H1 (cell line): ENCODE measurements at regions not wholly inside any gene's neighbourhood (a gene's known extent, or its start where the extent isn't known, plus 50 kb on each side); places are given as distances from the start of the nearest gene placed in this dataset.

Experiments used
- CTCF ChIA-PET: fragments of 300-600 bp; sonication (Branson Sonifier 250); formaldehyde crosslinking; loops from one replicate; lab custom pipeline; 2021; ENCODE audit not compliant: partially characterized antibody; lab: Charles Lee
- POLR2A ChIA-PET: fragments of 300-600 bp; sonication (Branson Sonifier 250); formaldehyde crosslinking; loops from one replicate; lab custom pipeline; 2021; ENCODE audit warnings: inconsistent platforms; ENCODE audit not compliant: partially characterized antibody; lab: Charles Lee
- DNase-seq, 2 experiments: peaks; one replicate each; pipeline versions ENCODE4 v3.0.0 to v3.0.0-alpha.2; 2010 to 2022; ENCODE audit warnings: low spot score in 2 of 2, low read depth in 1 of 2, mixed read lengths in 1 of 2
- FAIRE-seq: peaks from 2 replicates; lab custom pipeline; 2011; peaks lifted over from hg19 to GRCh38; lab: Jason Lieb, UNC
- H2AFZ ChIP-seq: 2 replicates; pipeline ENCODE4 v1.8.1; 2012; ENCODE audit warnings: low read length, inconsistent platforms
- H2AK5ac ChIP-seq: 2 replicates; pipeline ENCODE4 v1.6.1; 2013; ENCODE audit warnings: low read depth, low read length
- H2BK120ac ChIP-seq: replicated peaks from 2 replicates; pipeline ENCODE3; 2013; ENCODE audit warnings: low read depth, low read length, inconsistent platforms
- H2BK12ac ChIP-seq: 2 replicates; pipeline ENCODE4 v1.6.1; 2013; ENCODE audit warnings: low read depth, low read length
- H2BK15ac ChIP-seq: 2 replicates; pipeline ENCODE4 v1.6.1; 2013; ENCODE audit warnings: low read length
- H2BK20ac ChIP-seq: 2 replicates; pipeline ENCODE4 v1.6.1; 2013; ENCODE audit warnings: low read length
- H2BK5ac ChIP-seq: 2 replicates; pipeline ENCODE4 v1.6.1; 2013; ENCODE audit warnings: low read depth, low read length
- H3K14ac ChIP-seq: 2 replicates; pipeline ENCODE4 v1.6.1; 2013; ENCODE audit warnings: inconsistent platforms; ENCODE audit not compliant: insufficient read length
- H3K18ac ChIP-seq: 2 replicates; pipeline ENCODE4 v1.6.1; 2013; ENCODE audit warnings: low read length; ENCODE audit errors: extremely low read depth
- H3K23ac ChIP-seq: 2 replicates; pipeline ENCODE4 v1.6.1; 2013; ENCODE audit warnings: inconsistent platforms; ENCODE audit not compliant: insufficient read length
- H3K23me2 ChIP-seq: 2 replicates; pipeline ENCODE4 v1.6.1; 2013; ENCODE audit warnings: low read depth, low read length
- H3K27ac ChIP-seq: 2 replicates; pipeline ENCODE4 v1.6.1; 2011; ENCODE audit warnings: low read depth, low read length, inconsistent platforms
- H3K27me3 ChIP-seq, 4 experiments: replicated peaks in 1 of 4; 1 replicate in 1 of 4; 2 replicates in 3 of 4; pipeline versions ENCODE4 v1.6.1 to v1.8.1; 2011 to 2013; ENCODE audit warnings: low read length in 3 of 4, mild to moderate bottlenecking in 3 of 4, inconsistent platforms in 2 of 4, mixed read lengths in 2 of 4, moderate library complexity in 1 of 4; ENCODE audit not compliant: control insufficient read depth in 3 of 4, insufficient read depth in 3 of 4; ENCODE audit errors: extremely low read depth in 1 of 4
- H3K36me3 ChIP-seq, 4 experiments: 2 replicates each; pipeline versions ENCODE4 v1.6.1 to v1.8.1; 2011 to 2013; ENCODE audit warnings: mild to moderate bottlenecking in 4 of 4, low read length in 3 of 4, moderate library complexity in 2 of 4, control low read depth in 1 of 4, inconsistent platforms in 1 of 4; ENCODE audit not compliant: insufficient read depth in 4 of 4, control insufficient read depth in 2 of 4
- H3K4ac ChIP-seq: replicated peaks from 2 replicates; pipeline ENCODE3; 2013; ENCODE audit warnings: low read length, low read depth, mixed read lengths, inconsistent platforms; ENCODE audit not compliant: insufficient read length
- H3K4me1 ChIP-seq, 4 experiments: replicated peaks in 1 of 4; 1 replicate in 1 of 4; 2 replicates in 3 of 4; pipeline versions ENCODE4 v1.6.1 to v1.8.1; 2011 to 2013; ENCODE audit warnings: low read length in 3 of 4, inconsistent platforms in 2 of 4, mixed read lengths in 1 of 4; ENCODE audit not compliant: insufficient read depth in 4 of 4, control insufficient read depth in 3 of 4
- H3K4me2 ChIP-seq, 2 experiments: 2 replicates each; pipeline versions ENCODE4 v1.6.1 to v1.8.1; 2011 to 2013; ENCODE audit warnings: low read depth in 2 of 2, low read length in 2 of 2, control low read depth in 1 of 2, inconsistent platforms in 1 of 2, mild to moderate bottlenecking in 1 of 2; ENCODE audit not compliant: insufficient read depth in 1 of 2
- H3K4me3 ChIP-seq, 4 experiments: fragments of 200-600, 300-600 bp in 1 of 4; sonication (generic), shearing (Covaris generic), sonication (Bioruptor Twin) in 1 of 4; 2 replicates each; pipeline versions ENCODE4 v1.5.1 to v1.8.1; 2011 to 2016; ENCODE audit warnings: low read length in 4 of 4, low read depth in 3 of 4, control low read depth in 2 of 4, inconsistent platforms in 2 of 4, mild to moderate bottlenecking in 2 of 4, mixed read lengths in 1 of 4, moderate library complexity in 1 of 4; ENCODE audit not compliant: insufficient read depth in 2 of 4; ENCODE audit errors: extremely low read depth in 1 of 4
- H3K56ac ChIP-seq: replicated peaks from 2 replicates; pipeline ENCODE3; 2013; ENCODE audit warnings: low read depth, mild to moderate bottlenecking, mixed read lengths, low read length, inconsistent platforms; ENCODE audit not compliant: insufficient read length
- H3K79me1 ChIP-seq: 2 replicates; pipeline ENCODE4 v1.6.1; 2013; ENCODE audit warnings: low read depth, low read length, control low read depth
- H3K79me2 ChIP-seq, 2 experiments: 2 replicates each; pipeline versions ENCODE4 v1.6.1 to v1.8.1; 2012 to 2013; ENCODE audit warnings: low read length in 2 of 2, mild to moderate bottlenecking in 2 of 2, inconsistent platforms in 1 of 2; ENCODE audit not compliant: insufficient read depth in 2 of 2, control insufficient read depth in 1 of 2
- H3K9ac ChIP-seq, 4 experiments: replicated peaks in 1 of 4; 1 replicate in 1 of 4; 2 replicates in 3 of 4; pipeline versions ENCODE4 v1.6.1 to v1.8.1; 2011 to 2013; ENCODE audit warnings: low read depth in 3 of 4, low read length in 3 of 4, control low read depth in 2 of 4, mild to moderate bottlenecking in 2 of 4, moderate library complexity in 2 of 4, inconsistent platforms in 1 of 4; ENCODE audit errors: extremely low read depth in 1 of 4
- H3K9me3 ChIP-seq, 2 experiments: 2 replicates each; pipeline versions ENCODE4 v1.6.1 to v1.8.1; 2012 to 2013; ENCODE audit warnings: mild to moderate bottlenecking in 2 of 2, moderate library complexity in 2 of 2, control low read depth in 1 of 2, inconsistent platforms in 1 of 2, low read depth in 1 of 2, low read length in 1 of 2, mixed read lengths in 1 of 2; ENCODE audit not compliant: insufficient read depth in 2 of 2
- H4K20me1 ChIP-seq, 2 experiments: replicated peaks in 1 of 2; 2 replicates each; pipeline versions ENCODE3 to v1.8.1; 2011 to 2013; ENCODE audit warnings: inconsistent platforms in 2 of 2, low read length in 2 of 2, mild to moderate bottlenecking in 1 of 2; ENCODE audit not compliant: insufficient read depth in 2 of 2, control insufficient read depth in 1 of 2
- H4K5ac ChIP-seq: 2 replicates; pipeline ENCODE4 v1.6.1; 2013; ENCODE audit warnings: low read length, low read depth, mixed read lengths, inconsistent platforms; ENCODE audit not compliant: insufficient read length
- H4K8ac ChIP-seq: 2 replicates; pipeline ENCODE4 v1.8.0; 2013; ENCODE audit warnings: mild to moderate bottlenecking, moderate library complexity, low read length, inconsistent platforms; ENCODE audit not compliant: insufficient read depth; ENCODE audit errors: extremely low read depth
- H4K91ac ChIP-seq: replicated peaks from 2 replicates; pipeline ENCODE3; 2013; ENCODE audit warnings: low read length, mixed read lengths, inconsistent platforms; ENCODE audit not compliant: insufficient read length
- ASH2L ChIP-seq: fragments of 200-600, 300-600 bp; sonication (generic); IDR thresholded peaks from one replicate; pipeline ENCODE4 v1.7.1; 2017; ENCODE audit warnings: low read length
- ATF3 ChIP-seq: IDR thresholded peaks from 2 replicates; pipeline ENCODE4 v1.6.1; 2011; ENCODE audit warnings: low read depth, mild to moderate bottlenecking, low read length; ENCODE audit not compliant: insufficient read depth
- KDM4A ChIP-seq: IDR thresholded peaks from one replicate; pipeline ENCODE4 v1.7.1; 2012; ENCODE audit warnings: low read depth, mild to moderate bottlenecking, moderate library complexity, low read length, inconsistent platforms; ENCODE audit not compliant: severe bottlenecking
- MAX ChIP-seq: IDR thresholded peaks from 2 replicates; pipeline ENCODE4 v1.6.1; 2012; ENCODE audit warnings: inconsistent platforms
- SP2 ChIP-seq: IDR thresholded peaks from 2 replicates; pipeline ENCODE4 v1.6.1; 2012; ENCODE audit warnings: mild to moderate bottlenecking, low read length, inconsistent platforms
- WGBS, 2 experiments: shearing (Covaris generic) in 1 of 2; methylation state at CpG; one replicate each; pipeline versions ENCODE4 v1.1.6 to v1.1.7; 2013 to 2015; ENCODE audit warnings: low lambda C conversion rate in 2 of 2, mixed read lengths in 2 of 2, inconsistent platforms in 1 of 2, low coverage in 1 of 2, missing lambda C conversion rate in 1 of 2; ENCODE audit not compliant: insufficient replicate concordance in 2 of 2, insufficient coverage in 1 of 2, insufficient read length in 1 of 2; ENCODE audit errors: extremely low coverage in 1 of 2, missing lambda C conversion rate in 1 of 2; 5-methylcytosine and 5-hydroxymethylcytosine counted together

DNA sequence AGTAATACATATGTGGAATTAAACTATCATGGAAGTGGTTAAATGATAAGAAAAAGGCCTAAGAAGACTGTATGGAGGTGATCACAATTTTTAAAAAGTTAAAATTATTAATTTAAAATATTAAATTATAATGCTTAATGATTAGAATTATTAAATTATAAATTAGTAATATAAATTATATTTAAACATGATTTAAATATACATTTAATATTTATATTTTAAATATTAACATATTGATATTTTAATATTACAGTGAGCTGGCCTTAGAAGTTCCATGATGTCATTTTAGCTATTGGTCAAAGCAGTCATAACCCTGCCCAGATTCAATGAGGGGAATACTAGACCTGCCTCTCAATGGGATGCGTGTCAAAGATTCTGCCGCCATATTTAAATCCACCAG, 281.2 kb downstream of the PRDM2 start:
- Histone ChIP-seq H3K23me2 (no peaks in the 10 kb centered on the region), H3K79me1 (no peaks in the 10 kb centered on the region), H3K27me3 (no peaks in the 10 kb centered on the region), H4K91ac (no peak overlapping the region), H3K56ac (no peak overlapping the region), H2BK120ac (no peak overlapping the region), H3K4me3 (no peak overlapping the region), H4K5ac (no peak overlapping the region), H2BK15ac (no peak overlapping the region), H3K9me3 (peaks cover 0 to 8% of the 10 kb centered on the region in 2 experiments; a peak in 1 of 4 replicates), H2BK12ac (no peak overlapping the region), H3K4me1 (no peaks in the 10 kb centered on the region), H2BK5ac (no peak overlapping the region), H3K4me2 (no peak overlapping the region), H2AFZ (no peak overlapping the region), H3K14ac (no peak overlapping the region), H2BK20ac (no peak overlapping the region), H3K27ac (no peak overlapping the region), H3K36me3 (no peaks in the 10 kb centered on the region), H3K9ac (no peak overlapping the region), H4K8ac (no peak overlapping the region), H4K20me1 (no peaks in the 10 kb centered on the region), H3K79me2 (no peaks in the 10 kb centered on the region), H2AK5ac (no peak overlapping the region), H3K18ac (no peak overlapping the region), H3K4ac (no peak overlapping the region), H3K23ac (no peak overlapping the region)
- 93% methylated on average over 2 of the region's 2 CpGs; no CpG with 5 or more reads in 1 of the 2 experiments for WGBS, 2 experiments
- CTCF ChIA-PET = no interaction called here
- POLR2A ChIA-PET = no interaction called here
- no peak for DNase-seq
- no peak for TF ChIP-seq MAX
- no peak for TF ChIP-seq KDM4A
- no peak for TF ChIP-seq SP2
- no peak for TF ChIP-seq ASH2L
- no peak for TF ChIP-seq ATF3
- no peak for FAIRE-seq
